ENCODE measurements at regions not wholly inside any gene's neighbourhood (a gene's known extent, or its start where the extent isn't known, plus 50 kb on each side); places are given as distances from the start of the nearest gene placed in this dataset.
A peak's percentile ranks its signal among the peaks of the same experiment; 100 is the strongest.

DNA sequence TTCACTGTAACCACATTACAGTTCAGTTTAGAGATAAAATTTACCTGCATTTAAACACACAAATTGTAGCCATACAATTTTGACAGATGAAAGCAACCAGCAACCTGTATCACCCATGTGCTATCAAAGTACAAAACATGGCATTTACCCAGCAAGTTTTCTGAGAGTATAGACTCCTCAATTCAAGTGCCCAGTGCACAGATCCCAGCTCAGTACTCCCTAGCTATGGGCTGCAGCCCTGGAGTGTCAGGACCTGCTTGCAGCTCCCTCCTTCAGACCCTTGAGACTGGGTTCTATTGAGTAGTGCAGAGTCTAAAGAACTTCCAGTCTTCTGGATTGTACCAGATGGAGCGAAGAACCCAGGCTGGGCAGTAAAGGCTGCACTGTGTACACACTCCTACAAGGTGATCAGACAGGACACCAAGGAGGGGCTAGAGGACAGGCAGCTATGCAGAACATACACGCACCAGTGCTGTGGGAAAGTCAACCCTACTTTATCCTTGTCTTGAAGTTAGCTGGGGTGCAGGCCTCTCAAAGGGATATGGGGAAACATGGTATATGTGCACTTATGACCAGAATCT, 77.7 kb downstream of the DDX3Y start:
- Histone ChIP-seq H3K9ac (ENCODE audit: insufficient read depth, low read depth, low read length) (no peak overlapping the region), H4K20me1 (ENCODE audit: insufficient read depth, low read length) (no peaks in the 10 kb centered on the region), H3K36me3 (replicated peaks in 1 of 2; ENCODE audit: control insufficient read depth in 1 of 2, insufficient read depth in 2 of 2, low read length in 2 of 2) (no peaks in the 10 kb centered on the region), H3K27me3 (ENCODE audit: control insufficient read depth in 1 of 2, insufficient read depth in 2 of 2, low read length in 2 of 2) (no peaks in the 10 kb centered on the region), H3K4me1 (ENCODE audit: insufficient read depth, low read length) (no peaks in the 10 kb centered on the region), H3K4me2 (ENCODE audit: low read depth, low read length) (no peak overlapping the region), H2AFZ (ENCODE audit: low read length) (no peak overlapping the region), H3K27ac (ENCODE audit: extremely low read length, insufficient read depth, low read length) (no peak overlapping the region), H3K79me2 (ENCODE audit: insufficient read depth, low read length) (no peaks in the 10 kb centered on the region), H3K4me3 (replicated peaks in 1 of 3; ENCODE audit: insufficient read depth in 1 of 3, low read depth in 2 of 3, low read length in 3 of 3) (no peak overlapping the region), H3K9me3 (ENCODE audit: low read length) (no peaks in the 10 kb centered on the region)
- intact Hi-C loops (cut with micrococcal nuclease; ENCODE audit: unreplicated experiment) (no loop called here), in situ Hi-C loops (cut with HindIII; ENCODE audit: extremely low pct_ligation_motif_present, low pct_unique_long_range_greater_than_20kb) (no loop called here)
- WGBS (ENCODE audit: low lambda C conversion rate), result 14% methylated on average over 1 of the region's 2 CpGs
- CTCF ChIA-PET (ENCODE audit: low intra/inter-chr PET ratio, low total read pairs), result no interaction called here
- no peak for DNase-seq (ENCODE audit: low spot score)
- no TSS peak for BruUV-seq (replicated peaks)
- ATAC-seq, result peak; percentile 57
- FAIRE-seq, result no peak
- POLR2A ChIA-PET, result no interaction called here
- TF ChIP-seq THAP8 (CRISPR knock-in tag; IDR thresholded peaks at IDR 0.05; ENCODE audit: borderline replicate concordance) (no peak), ZNF562 (CRISPR knock-in tag; IDR thresholded peaks at IDR 0.05; ENCODE audit: borderline replicate concordance) (no peak), RFXANK (CRISPR knock-in tag; IDR thresholded peaks at IDR 0.05) (no peak), ZNF263 (CRISPR knock-in tag; IDR thresholded peaks at IDR 0.05) (no peak), ZNF652 (CRISPR knock-in tag; IDR thresholded peaks at IDR 0.05; ENCODE audit: borderline replicate concordance, low read depth) (no peak), HOXA5 (CRISPR knock-in tag; IDR thresholded peaks at IDR 0.05) (no peak), IRF9 (CRISPR knock-in tag; IDR thresholded peaks at IDR 0.05; ENCODE audit: borderline replicate concordance) (no peak), SOX6 (IDR thresholded peaks at IDR 0.05) (no peak), SOX6 (CRISPR knock-in tag; IDR thresholded peaks at IDR 0.05) (no peak), RBFOX2 (IDR thresholded peaks at IDR 0.05; ENCODE audit: low read depth, low read length) (no peak), BRD4 (CRISPR knock-in tag; IDR thresholded peaks at IDR 0.05) (no peak), ZMYM4 (CRISPR knock-in tag; IDR thresholded peaks at IDR 0.05) (no peak), NFAT5 (CRISPR knock-in tag; IDR thresholded peaks at IDR 0.05) (no peak)
- TF ChIP-seq, protein P1, sequence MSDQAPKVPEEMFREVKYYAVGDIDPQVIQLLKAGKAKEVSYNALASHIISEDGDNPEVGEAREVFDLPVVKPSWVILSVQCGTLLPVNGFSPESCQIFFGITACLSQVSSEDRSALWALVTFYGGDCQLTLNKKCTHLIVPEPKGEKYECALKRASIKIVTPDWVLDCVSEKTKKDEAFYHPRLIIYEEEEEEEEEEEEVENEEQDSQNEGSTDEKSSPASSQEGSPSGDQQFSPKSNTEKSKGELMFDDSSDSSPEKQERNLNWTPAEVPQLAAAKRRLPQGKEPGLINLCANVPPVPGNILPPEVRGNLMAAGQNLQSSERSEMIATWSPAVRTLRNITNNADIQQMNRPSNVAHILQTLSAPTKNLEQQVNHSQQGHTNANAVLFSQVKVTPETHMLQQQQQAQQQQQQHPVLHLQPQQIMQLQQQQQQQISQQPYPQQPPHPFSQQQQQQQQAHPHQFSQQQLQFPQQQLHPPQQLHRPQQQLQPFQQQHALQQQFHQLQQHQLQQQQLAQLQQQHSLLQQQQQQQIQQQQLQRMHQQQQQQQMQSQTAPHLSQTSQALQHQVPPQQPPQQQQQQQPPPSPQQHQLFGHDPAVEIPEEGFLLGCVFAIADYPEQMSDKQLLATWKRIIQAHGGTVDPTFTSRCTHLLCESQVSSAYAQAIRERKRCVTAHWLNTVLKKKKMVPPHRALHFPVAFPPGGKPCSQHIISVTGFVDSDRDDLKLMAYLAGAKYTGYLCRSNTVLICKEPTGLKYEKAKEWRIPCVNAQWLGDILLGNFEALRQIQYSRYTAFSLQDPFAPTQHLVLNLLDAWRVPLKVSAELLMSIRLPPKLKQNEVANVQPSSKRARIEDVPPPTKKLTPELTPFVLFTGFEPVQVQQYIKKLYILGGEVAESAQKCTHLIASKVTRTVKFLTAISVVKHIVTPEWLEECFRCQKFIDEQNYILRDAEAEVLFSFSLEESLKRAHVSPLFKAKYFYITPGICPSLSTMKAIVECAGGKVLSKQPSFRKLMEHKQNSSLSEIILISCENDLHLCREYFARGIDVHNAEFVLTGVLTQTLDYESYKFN (CRISPR knock-in tag; conservative IDR thresholded peaks at IDR 0.05), result no peak
